Kidney capillary endothelial cell (primary cell): ENCODE measurements at regions not wholly inside any gene's neighbourhood (a gene's known extent, or its start where the extent isn't known, plus 50 kb on each side); places are given as distances from the start of the nearest gene placed in this dataset.

Experiments
- DNase-seq: peaks from one replicate; pipeline ENCODE4 v3.0.0-alpha.2; 2018; ENCODE audit warnings: low spot score

DNA sequence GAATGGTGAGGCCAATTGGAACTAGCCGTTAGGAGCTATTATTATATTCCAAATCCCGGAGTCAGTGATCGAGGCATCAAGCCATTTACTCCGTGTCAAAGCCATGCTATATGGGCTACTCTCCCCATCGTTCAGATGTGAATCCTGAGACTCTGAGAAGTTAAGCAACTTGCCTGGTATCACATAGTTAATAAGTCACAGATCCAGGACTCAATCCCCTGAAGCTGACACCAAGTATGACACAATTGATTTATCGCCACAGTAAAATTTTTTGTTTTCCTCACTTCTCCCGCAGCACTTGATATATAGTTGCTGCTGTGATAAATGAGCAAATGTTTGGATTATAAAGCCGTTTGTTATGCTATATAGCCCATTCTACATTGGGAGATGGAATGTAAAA, 50.8 kb upstream of the TSHZ2 start:
- no peak for DNase-seq

GRCh38 chr20:52918311-52918710, 53.8 kb upstream of the TSHZ2 start:
- DNase-seq: no peak

GRCh38 chr20:52915564-52915963, 56.6 kb upstream of the TSHZ2 start:
- DNase-seq: no peak

- no peak for DNase-seq
Measured at GRCh38 chr20:52914870-52915269, 57.3 kb upstream of the TSHZ2 start.

DNA sequence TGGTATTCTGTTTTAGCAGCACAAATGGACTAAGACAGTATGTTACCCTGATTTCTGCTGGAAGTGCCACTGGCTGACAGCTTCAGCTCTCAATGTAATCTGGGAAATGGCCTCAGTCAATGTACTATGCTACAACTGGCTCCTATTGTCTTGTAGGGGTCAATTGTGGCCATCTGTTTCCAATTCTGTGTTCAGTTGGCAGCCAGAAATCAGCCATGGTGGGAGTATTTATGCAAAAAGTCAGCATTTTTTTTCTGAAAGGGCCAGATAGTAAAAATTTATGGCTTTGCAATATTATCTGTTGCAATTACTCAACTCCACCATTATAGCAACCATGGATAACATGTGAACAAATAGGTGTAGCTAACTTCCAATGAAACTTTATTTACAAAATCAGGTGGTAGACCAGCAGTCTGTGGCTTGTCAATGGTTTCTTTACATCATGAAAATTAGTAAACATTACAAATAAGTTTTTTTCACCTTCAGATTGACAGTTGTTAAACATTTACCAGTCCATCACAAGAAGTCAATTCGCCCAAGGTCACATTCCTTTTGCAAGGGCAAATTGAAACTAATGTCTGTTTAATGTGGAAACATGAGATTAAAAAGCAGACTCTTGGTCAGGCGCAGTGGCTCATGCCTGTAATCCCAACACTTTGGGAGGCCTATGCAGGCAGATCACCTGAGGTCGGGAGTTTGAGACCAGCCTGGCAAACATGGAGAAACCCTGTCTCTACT, 58.3 kb upstream of the TSHZ2 start:
- DNase-seq: no peak

DNA sequence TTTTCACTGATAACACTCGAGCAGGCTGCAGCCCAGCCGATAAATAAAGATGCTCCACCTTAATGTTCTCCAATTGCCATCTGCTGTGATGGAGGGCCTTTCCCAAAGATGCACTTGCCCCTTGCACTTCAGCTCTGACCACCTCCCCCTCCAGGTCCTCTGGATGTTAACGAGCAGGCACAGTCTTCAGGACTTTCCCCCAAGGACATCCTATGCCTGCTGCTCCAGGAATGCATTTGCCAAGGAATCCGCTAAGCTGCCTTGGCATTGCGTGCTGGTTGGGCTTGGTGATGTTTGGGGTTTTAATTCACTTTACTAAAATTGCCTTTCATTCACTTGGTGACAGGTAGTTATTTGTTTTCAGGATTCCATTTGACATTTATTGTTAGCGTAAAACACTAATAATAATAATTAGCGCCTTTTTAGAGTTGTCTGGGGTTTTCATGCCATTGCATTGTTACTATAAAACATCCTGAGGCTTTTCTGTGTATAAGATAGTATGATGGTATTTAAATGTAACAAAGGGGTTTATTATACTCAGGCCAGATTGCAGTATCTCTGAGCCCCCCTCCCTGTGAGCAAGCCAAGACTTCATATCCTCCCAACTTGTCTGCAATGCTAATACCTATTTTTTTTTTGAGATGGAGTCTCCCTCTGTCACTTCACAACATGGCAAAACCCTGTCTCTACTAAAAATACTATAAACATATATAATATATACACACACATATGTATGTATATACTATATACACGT, 66.7 kb upstream of the TSHZ2 start:
- DNase-seq: no peak

DNA sequence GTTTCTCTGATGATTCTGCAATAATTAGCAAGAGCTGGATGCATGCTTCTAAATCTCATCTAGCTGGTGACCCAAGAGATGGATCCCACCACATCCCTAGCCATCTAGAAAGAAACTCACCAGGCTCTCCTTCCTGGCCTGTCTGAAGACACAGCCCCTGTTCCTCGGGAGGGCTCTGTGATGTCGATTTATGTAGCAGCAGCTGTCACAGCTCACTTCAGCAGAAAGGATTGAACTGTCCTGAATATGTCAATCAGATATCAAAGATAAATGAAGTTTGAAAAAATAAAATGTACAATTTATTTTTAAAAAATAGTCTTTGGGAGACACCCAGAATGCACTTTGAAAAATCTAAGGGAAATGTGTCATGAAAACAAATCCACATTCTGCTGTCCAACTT, 67.3 kb upstream of the TSHZ2 start:
- no peak for DNase-seq

DNA sequence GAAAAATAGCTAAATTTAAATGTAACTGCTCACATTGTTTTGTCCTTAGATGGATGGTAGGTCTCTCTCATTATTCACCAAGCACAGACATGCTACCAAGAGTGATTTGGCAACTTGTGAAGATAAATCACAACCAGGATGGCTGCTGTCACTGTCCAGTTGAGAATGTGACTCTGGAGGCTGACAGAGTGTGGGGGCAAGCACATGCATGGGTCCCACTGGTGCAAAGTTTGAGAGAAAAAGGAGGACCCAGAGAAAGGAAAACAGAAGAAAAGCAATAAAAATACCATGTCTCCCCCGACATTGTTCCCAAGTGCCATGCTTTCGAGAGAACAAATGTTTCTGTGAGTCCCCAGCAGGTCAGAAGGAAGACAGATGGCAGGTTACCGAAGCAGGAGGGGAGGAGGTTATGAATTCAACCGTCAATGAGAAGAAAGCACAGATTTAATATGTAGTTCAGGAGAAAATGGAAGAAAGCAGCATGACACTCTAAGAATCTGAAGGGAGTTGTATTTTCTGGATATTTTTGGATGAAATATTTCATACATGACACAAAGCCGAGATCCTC, 73.0 kb upstream of the TSHZ2 start:
- DNase-seq: no peak

DNA sequence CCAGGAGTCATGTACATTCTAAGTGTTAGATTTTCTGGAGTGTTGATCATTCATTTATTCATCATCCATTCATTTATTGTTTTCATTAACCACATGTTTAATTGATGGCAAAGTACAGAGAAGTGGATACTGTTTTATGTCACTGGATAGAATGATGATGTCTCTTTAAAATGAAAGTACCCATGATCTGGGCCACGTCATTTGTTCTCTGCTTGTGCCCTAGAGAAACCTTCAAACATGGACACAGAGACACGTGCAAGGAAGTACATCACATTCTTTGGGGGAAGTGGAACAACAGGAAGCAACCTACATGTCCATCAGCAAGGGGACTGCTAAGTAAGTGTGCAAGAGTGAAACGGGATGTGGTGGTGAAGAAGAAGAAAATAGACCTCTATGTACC, 75.8 kb upstream of the TSHZ2 start:
- DNase-seq: no peak

- no peak for DNase-seq
Measured at GRCh38 chr20:52895701-52896100, 76.5 kb upstream of the TSHZ2 start.

DNA sequence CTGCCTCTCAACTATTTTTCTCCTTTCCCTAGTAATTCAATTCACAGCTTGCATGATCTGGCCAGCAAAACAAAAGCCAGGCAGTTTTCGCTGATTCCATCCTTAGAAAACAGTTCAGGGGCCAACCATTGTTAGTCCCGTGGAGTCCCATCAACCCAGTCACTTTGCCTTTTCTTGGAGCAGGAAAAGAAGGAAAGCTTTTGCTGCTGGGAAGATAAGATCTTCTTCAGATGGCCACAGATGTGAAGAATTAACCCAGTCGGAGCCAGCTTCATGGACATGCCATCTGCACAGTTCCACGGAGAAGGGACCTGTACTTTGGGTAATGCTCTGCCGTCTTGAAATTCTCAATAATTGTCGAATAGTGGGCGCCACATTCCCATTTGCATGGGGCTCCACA, 76.9 kb upstream of the TSHZ2 start:
- DNase-seq: no peak

GRCh38 chr20:52893498-52893897, 78.7 kb upstream of the TSHZ2 start:
- DNase-seq: no peak

DNA sequence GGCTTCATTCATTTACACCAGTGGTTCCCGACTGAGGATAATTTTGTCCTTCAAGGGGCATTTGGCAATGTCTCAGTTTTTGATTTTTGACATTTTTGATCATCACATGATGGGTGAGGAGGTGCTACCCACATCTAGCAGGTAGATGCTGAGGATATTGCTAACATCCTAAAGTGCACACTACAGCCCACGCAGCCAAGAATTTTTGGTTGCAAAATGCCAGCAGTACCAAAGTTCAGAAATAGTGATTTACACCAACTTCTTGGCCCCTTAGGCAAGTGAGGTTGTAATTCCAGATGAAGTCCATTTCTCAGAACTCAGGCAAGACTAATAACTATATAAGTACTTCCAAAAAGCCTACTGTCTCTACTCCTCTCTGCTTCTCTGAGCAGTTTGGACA, 80.1 kb upstream of the TSHZ2 start:
- DNase-seq: no peak

DNA sequence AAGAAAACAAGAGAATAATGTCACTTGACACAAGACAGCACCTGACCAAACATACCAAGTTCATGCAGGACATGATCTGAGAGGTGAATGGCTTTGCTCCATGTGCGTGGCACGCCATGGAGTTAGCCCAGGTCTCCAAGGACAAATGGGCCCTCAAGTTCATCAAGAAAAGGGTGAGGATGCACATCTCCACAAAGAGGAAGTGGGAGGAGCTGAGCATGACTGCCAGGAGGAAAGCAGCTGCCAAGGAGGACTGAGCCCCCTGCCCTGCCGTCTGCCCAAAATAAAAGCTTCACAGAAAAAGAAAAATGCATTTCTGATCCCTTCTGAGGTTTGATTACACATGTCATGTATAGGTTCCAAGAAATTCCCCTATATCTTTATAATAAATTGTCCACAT, 82.0 kb upstream of the TSHZ2 start:
- DNase-seq: no peak

DNA sequence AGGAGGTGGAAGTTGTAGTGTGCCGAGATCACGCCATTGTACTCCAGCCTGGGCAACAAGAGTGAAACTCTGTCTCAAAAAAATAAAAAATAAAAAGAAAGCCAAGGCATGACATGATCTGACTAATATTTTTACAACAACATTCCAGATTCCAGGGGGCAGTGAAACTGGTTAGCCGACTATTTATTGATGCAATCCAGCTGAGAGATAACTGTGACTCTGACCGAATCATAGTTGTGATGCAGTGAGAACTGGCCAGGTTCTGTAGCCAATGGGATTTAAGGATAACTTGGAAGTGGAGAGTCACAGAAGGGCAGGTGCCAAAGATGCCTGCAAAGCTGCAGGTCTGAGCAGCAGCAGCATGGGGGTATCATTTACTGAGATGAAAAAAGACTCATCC, 82.9 kb upstream of the TSHZ2 start:
- no peak for DNase-seq

- no peak for DNase-seq
Measured at GRCh38 chr20:52888096-52888495, 84.1 kb upstream of the TSHZ2 start.

- no peak for DNase-seq
Measured at GRCh38 chr20:52880997-52881396, 91.2 kb upstream of the TSHZ2 start.

DNA sequence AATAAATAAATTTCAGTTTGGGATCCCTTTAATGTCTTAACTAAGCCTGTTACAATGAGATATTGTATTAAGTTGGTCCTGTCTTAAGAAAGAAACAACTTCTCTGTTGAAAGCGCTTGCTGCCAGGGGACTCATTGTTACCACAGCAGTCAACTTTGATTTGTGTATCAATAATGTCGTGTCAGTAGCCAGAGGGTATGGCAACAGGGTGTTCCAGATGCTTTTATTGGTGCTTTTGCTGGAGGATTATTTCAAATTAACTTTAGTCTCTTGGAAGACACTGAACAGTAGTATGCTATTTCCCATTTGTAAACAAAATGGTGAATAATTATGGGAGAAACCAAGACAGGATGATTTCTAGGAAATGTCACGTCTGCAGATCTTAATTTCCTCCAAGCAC, 91.9 kb upstream of the TSHZ2 start:
- no peak for DNase-seq

DNA sequence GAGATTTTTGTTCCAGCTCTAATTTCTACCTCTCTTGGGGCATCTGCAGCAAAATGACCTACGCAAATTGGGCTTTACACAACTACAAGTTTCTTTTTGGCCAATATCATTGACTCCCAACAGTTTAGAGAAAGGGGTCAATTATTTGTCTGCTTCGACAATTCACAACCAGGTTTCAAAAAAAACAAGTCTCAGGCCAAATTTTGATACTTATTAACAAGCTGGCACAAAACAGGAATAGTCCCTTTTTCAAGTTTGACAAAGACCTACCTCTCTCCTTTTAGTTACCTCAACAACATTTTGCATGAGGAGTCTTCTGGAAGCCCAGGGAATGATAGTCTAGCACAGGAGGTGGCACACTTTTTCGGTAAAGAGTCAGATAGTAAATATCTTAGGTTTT, 97.9 kb upstream of the TSHZ2 start:
- DNase-seq: no peak

DNA sequence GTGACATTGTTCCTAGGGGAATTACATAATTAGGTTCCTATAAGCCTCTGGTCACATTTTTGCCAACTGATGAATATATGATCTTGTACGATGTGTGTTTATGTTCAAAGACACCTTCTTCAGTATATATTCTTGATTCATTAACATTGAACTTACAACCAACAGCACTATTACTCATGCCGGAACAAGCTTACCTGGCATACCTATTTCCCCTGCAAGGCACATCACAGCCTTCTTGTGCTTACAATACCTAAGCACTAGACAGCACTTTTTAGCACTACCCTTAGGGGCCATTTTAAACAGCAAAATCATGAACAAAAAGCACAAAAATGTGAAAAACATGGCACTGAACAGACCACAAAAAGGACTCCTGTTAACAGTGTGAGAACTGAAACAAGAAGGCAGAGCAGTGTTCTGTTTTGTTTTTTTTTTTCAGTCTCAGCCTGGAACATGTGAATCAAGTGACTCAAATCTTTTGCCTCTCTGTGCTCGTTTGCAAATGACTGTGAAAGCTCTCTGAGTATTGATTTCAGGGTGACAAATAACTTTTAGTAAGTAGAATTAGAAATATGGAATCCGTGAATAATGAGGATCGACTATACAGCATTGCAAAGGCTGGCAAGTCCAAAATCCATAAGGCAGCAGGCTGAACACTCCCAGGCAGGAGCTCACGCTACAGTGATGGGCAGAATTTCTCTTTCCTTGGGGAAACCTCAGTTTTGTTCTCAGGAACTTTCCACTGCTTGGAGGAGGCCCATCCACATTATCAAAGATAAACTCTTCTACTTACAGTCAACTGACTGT, 102.3 kb upstream of the TSHZ2 start:
- DNase-seq: no peak

DNA sequence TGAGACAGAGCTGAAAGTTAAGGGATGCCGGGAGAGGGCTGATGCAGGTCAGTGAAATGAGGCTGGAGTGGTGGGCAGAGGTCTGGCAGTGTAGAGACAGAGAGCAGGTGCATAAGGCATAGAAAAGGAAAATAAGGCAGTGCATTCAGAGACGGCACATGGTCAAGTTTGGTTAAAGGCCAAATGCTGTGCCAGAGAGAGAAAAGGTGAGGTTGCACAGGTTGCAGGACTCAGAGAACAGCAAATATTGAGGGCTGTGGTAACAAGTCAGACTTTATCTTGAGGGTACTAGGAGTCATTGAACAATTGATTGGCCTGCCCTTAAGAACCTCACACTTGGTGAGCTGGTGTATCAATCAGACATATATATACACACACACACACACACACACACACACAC, 102.9 kb upstream of the TSHZ2 start:
- no peak for DNase-seq

DNA sequence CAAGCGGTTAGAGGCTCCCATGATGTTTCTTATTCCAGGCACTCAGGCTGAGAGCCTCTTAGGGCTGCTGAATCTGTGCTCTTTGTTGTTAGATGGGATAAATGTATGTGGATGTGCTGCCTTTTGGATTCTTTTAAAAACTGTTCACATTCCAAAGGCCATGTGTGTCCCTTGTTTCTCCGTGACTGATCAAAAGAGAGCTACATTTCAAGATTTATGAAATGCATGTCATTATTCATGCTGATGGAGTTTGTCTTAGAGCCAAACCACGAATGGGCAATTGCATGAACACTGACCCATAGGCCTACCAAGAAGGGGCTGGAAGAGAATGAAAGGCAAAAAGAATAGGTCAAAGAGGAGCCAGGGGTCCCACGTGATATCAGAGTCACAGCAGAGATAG, 104.9 kb upstream of the TSHZ2 start:
- no peak for DNase-seq
